Skin of body (tissue), 1 donor: ENCODE measurements at regions not wholly inside any gene's neighbourhood (a gene's known extent, or its start where the extent isn't known, plus 50 kb on each side); places are given as distances from the start of the nearest gene placed in this dataset.
"Not testable (repeated sequence)": the region's sequence is repeated elsewhere in the genome, so short reads cannot be mapped to it uniquely, and the experiment has no call there.

ENCODE experiments used
- DNase-seq: peaks from one replicate; lab custom pipeline; 2025; lab: John Stamatoyannopoulos, UW

DNA sequence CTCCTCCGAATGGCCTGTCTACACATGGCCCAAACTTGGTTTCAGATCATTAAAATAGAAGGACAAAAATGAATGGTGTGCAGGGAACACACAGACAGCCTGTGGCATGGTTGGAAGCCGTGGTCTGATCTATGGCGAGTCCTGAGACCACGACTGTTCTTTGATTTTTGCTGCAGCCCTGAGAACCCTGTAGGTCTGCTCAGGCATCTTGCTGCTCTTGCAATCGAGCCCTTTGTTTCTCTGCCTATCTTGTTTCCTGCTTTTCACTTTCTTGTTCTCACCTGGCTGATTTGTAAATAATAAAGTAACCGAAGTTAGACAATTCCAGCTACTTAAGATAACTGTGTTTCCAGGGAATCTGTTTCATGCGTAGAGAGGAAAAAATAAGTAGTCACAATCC, 54.1 kb upstream of the NBPF9 start:
- not testable (repeated sequence) for DNase-seq

DNA sequence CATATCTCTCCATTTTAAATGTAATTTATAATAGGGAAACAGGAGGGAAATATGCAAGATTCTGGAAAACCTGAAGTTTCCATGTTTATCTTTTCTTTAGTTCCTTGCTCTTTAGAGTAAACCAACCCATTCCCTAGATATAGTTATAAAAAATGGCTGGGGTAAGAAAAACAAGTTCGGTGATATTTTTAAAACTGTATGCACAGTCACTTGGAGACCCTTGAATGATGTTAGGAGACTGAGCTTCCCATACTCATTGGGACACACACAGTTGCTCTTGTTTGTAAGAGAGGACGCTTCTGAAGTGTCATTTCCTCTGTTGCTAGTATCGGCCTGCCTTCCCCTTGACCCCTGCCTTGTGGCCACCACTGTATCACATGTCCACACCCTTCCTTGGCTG, 55.0 kb upstream of the NBPF9 start:
- not testable (repeated sequence) for DNase-seq

DNA sequence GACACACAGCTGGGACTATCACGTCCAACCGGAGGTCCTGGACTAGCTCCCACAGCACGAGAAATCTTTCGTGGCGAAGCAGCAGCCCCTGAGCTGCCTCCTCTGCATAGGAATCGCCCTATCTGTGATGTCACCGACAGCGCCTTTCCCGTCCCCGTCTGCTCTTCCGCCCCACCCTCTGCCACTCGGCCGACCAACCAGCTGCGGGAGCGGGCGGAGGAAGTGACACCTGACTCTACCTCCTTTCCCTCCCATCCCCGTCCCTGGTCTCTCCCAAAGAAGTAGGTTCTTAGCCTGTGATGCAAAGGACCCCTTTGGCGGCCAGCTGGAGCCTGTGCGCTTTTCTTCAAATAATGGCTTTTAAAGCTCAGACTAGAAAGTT, 59.7 kb upstream of the NBPF9 start:
- DNase-seq: not testable (repeated sequence)

DNA sequence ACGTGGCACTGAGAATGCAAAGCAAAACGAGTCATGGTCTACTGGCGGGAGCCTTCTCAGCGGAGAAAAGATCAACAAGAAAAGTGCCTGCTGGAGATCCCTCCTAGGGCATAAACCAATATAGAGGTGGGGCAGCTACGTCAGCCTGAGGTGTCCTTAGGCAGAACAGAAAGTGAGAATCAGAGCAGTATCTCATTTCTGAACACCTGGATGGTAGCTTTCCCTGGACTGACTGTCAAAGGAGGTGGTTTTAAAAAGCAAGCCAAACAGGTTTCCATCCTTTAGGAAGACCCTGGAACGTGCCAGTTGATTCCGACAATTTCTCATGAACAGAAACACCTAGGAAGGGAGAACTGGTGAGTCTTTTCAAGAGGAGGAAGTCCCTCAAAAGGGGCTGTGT, 71.4 kb upstream of the NBPF9 start:
- DNase-seq: not testable (repeated sequence)

DNA sequence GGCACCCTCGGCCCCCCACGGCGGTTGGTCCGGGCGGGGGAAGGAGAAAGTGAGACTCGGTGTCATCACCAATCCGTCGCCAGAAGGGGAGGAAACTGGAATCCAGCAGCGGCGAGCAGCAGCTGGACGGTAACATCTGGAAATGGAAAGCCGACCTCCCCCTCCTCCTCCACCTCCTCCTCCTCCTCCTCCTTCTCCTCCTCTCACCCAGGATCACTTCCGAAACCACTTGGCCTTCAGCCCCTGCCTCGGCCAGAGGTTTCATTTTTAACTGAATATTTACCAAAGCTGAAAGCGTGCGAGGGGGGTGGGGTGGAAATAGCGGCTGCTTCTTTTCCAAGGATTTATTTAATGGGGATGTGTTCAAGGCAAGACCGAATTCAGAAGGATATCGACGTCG, 72.5 kb upstream of the NBPF9 start:
- not testable (repeated sequence) for DNase-seq

DNA sequence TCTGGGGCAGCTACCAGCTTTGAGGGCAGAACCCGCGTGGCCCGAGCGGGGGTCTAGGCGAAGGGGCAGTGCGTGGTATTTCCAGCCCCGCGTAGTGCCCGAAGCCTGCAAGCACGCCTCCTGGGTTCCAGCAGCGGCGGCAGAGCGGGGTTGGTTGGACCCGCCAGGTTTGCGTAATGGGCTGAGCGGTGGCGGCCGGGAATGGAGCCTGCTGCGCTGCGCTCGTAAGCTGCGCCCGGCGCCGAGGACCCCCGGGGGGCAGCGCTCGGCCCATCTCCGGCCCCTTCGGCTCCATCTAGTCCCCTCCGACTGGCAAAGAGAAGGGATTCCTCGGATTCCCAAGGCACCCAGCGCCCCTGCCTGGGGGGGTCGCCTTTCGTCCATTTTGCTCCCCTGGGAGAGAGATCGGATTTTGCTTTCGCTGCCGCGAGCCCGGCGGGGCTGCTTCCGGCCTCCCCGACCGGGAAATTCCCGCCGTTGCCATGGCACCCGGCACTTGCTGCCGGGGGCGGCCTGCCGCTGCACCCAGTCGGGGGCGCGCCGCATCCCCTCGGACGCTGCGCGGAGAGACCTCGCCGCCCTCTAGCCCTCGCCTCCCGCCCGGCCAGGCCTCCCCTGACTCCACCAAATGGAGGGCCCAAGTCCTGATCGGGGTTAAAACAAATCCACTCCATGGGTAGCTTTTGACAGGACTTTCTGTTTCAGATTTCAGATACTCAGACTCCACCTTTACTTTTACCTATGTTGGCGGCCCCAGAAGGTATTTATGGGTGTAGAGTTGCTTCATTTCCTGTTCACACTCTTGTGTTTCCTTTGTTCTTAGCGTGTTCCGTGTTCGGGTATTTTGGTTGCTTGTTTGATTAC, 73.3 kb upstream of the NBPF9 start:
- not testable (repeated sequence) for DNase-seq

DNA sequence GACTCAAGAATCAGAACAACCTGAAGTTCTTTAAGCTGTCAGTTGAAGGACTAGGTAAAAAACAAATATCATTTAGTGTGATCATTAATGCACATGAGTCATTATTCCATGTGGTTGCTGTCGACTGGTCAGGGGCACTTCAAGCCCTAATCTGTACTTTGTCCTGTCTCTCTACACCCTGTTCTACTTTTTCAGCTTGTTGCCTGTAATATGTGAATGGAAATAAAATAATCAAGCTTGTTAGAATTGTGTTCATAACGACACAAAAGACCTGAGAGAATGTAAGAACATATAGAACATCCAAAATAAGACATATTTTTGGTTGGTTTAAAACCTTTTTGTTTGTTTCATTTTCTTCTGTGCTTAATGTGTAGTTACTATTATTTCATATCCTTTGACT, 87.4 kb upstream of the NBPF9 start:
- DNase-seq: not testable (repeated sequence)

DNA sequence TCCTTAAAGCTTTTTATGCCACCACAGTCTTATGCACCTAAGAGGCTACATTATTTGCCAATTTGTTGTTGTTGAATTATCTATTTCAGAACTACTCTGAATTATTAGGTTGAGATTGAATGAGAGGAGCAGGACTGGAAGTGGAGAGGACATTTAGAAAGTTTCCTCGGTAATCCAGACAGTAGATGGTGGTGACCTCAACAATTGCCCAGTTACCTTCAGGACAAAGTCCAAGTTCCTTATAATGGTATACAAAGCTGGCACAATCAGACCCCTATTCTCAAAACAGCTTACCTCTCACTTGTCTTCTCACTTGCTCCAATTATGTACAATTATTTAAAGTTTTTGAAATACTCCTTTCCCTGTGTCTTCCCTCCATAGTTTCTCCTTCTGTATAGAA, 93.3 kb upstream of the NBPF9 start:
- DNase-seq: not testable (repeated sequence)

DNA sequence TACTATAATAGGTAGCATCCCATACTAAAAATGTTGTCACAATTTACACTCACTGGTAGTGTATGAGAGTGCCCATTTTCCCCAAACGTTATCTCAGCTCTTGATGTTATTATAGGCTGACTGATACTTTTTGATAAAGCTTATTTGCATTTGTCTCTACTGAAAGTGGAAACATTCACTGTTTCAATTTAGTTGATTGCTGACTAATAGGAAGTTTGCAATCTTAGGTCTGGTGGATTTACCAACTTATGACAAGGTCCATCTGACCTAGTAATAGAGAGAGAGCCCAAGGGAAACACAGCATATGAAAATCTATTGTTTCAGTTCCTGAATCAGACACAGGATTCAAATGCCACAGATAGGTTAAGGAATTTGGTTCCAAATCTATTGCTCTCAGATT, 97.2 kb upstream of the NBPF9 start:
- DNase-seq: not testable (repeated sequence)

DNA sequence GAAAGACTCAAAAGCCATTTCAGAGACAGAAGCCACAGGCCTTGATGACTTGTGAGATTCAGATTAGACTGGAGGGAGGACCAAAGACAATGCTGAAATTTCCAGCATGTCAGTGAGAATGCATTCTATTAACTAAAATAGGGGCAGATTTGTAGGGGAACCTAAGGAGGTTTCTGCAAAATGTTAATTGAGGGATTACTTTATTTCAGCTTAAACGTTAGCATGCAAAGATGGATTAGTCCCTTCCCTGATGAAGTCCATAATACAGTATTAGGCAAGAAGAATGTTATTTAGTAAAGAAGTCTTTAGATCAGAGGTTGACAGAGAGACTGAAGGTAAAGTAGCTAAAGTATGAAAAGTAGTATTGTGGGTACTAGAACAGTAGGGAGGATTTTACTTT, 98.9 kb upstream of the NBPF9 start:
- DNase-seq: not testable (repeated sequence)

DNA sequence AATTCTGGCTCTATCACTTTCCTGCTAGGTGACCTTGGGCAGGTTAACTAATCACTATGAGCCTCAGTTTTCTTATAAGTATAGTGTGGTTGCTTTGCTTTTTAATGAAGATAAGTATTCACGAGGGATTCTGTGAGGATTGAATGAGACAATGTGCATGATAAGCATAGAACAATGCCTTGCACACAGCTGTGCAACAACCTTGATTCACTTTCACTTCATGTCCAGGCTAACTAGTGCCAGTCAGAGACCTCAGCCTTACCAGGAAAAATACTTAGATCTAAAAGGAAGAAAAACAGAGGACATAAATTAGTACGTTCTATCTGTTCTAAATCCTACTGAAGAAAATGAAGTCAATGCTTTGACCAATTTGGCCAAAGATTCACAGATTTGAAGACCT, 101.0 kb upstream of the NBPF9 start:
- not testable (repeated sequence) for DNase-seq

DNA sequence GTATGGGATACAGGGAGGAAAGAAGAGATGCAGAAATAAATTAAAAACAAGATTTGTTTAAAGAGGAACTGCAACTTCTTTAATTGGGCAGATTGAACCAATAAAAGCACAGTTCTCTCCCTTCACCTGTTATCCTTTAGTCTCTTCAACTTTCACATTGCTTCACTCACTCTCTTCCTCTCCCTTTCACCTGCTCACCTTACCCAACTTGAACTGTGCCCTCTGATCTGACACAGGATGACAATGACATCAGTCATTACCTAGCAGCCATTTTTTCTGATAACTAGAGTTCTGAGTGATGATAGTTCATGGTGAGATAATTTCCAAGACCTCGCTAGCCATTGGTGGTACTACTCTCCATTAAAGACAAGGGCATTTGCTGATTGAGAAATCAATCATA, 105.5 kb upstream of the NBPF9 start:
- not testable (repeated sequence) for DNase-seq

DNA sequence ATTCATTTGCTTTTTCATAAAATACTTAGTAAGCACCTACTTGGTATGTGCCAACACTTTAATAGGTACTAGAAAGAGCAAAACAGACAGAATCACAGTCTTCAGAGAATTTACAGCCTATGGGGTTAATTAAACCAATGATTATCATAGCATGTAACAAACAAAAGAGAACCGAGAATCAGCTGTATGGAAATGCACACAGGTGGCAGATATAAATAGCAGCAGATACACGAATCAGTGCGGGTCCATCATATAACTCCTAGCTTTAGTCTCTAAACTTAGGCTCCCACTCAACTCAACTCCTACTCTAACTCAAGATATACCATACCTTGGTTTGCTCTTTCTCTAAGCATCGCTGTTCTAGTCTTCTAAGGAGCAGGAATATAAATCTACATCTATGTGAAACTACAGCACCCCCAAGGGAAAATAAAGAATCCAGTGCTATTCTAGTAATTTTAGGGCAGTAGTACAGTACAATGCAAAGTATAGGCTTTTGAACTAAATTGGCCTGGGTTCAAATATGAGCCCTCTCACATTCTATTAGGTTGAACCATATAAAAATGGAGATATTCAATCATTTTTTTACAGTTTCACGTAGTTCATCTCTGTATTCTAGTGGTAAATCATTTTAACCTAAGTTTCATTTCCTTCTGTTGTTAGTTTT, 108.5 kb upstream of the NBPF9 start:
- not testable (repeated sequence) for DNase-seq

DNA sequence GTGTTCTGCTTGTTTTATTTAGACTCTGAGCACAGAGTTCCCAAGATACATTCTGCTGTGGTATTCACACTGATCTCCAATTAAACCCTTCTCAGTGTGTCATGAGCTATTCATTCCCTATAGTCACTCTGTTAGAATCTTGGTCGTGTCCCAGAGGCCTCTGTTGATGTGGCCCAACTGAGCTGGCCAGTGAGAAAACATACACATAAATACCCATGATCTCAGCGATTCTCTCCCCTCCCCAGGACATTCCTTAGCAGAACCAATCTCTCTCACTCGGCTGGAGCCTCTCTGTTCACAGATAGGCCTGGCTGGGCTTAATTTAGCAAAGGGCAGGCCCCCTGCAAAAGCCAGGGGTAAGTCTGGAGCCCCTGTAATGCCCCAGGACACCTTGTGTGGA, 109.6 kb upstream of the NBPF9 start:
- DNase-seq: not testable (repeated sequence)

DNA sequence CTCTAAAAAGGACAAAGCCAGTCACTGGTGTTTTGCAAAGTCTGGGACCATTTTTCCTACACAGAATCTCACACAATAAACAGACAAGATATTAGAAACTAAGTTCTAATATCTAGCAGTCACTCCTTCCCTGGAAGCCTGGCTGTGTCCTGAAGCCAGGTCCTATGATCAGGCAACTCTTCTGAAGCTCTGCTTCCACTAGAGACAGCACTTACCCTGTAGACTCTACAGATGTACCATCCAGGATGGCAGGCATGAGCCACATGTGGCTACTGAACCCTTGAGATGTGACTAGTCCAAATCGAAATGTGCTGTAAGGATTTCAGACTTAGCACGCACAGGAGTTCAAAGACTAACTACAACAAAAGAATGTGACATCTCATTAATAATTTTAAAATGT, 110.3 kb upstream of the NBPF9 start:
- not testable (repeated sequence) for DNase-seq

DNA sequence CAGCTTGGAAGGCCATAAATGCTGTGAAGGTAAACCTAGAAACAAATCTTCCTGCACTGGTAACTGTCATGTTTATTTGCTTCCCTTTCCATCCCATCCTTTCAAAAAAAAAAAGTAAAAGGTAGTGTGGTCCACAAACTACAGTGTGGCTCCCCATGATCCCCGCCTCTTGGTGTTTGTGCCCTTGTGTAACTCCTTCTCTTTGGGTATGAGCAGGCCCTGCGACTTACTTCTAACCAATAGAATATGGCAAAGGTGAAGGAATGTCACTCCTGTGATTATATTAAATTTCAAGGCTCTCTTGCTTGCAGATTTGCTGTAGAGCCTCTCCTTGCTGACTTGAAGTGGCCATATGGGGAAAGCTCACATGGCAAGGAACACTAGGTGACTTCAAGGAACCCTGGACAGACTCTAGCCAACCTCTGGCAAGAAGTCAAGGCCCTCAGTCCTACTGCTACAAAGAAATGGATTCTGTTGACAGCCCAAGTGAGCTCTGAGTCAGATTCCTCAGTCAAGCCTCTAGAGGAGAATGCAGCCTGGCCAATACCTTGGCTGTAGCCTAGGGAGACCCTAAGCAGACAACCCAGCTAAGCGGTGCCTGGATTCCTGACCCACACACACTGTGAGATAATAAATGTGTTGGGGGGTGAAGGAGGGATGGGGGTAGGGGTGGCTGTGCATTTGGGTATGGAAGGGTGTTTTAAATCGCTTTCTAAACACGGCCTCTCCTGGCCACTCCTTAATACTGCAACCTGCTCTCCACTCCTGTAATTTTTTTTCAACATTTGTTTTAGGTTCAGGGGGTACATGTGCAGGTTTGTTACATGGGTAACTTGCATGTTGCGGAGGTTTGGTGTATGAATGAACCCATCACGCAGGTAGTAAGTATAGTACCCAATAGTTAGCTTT, 115.0 kb upstream of the NBPF9 start:
- DNase-seq: not testable (repeated sequence)

DNA sequence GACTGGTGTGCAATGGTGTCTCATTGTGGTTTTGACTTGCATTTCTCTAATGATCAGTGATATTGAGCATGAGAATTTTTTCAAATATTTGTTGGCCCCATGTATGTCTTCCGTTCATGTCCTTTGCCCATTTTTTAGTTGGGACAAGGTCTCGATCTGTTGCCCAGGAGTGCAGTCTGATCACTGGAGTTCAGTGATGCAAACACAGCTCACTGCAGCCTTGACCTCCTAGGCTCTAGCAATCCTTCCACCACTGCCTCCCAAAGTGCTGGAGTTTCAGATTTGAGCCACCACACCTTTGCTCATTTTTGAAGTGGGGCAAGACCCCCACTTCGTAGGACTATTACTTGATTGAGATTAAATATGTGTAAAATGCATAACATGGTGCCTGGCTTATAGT, 116.2 kb upstream of the NBPF9 start:
- DNase-seq: not testable (repeated sequence)

DNA sequence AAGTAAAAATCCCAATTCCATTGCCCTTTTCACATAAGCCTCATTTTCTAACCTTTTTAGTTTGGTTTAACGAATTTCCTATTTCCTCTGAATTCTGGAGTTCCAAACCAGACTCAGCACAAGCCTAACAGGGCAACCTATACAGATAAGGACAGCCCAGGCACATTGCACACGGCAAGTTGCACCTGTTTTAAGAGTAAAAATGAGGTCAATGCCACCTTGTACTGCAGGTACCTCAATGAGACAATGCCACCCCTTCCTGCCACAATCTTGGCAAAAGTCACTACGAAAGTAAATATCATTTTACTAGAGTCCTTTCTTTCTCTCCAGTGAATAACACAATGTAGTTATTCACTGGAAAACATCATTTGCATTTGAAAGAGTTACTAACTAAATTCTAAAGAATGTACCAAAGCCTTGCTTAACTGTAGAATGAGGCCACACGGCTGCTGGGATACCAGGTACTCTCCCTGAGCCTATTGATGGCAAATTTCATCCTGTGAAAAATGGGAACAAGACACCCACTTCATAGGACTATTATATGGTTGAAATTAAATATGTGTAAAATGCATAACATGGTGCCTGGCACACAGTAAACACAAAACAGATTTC, 117.2 kb upstream of the NBPF9 start:
- not testable (repeated sequence) for DNase-seq

DNA sequence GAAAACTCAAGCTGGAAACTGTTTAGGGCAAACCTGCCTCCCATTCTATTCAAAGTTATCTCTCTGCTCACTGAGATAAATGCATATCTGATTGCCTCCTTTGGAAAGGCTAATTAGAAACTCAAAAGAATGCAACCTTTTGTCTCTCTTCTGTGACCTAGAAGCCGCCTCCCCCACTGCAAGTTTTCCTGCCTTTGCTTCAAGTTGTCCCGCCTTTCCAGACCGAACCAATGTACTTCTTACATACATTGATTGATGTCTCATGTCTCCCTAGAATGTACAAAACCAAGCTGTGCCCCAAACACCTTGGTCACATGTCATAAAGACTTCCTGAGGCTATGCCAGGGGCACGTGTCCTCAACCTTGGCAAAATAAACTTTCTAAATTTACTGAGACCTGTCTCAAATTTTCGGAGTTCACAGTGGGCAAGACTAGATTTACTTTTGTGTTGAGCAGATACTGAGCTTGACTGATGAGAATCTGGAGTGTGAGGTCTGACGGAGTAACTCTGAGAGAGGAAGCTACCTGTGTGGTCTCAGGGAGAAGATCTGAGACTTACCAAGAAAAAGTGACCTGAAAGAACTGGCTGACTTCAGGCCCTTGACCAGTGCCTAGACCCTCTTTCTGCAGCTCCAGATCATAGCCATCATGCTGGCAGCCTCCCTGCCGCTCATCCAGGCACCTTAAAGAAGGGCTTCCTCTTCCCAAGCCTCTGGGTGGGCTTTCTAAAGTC, 124.7 kb upstream of the NBPF9 start:
- DNase-seq: not testable (repeated sequence)
